ENCODE measurements at regions not wholly inside any gene's neighbourhood (a gene's known extent, or its start where the extent isn't known, plus 50 kb on each side); places are given as distances from the start of the nearest gene placed in this dataset.
"Not testable (repeated sequence)": the region's sequence is repeated elsewhere in the genome, so short reads cannot be mapped to it uniquely, and the experiment has no call there.

- no peak for DNase-seq
Measured at GRCh38 chr4:84378983-84379382, 120.1 kb downstream of the NKX6-1 start.

GRCh38 chr4:84378356-84378755 is 120.7 kb downstream of the NKX6-1 start:
- DNase-seq: no peak

DNA sequence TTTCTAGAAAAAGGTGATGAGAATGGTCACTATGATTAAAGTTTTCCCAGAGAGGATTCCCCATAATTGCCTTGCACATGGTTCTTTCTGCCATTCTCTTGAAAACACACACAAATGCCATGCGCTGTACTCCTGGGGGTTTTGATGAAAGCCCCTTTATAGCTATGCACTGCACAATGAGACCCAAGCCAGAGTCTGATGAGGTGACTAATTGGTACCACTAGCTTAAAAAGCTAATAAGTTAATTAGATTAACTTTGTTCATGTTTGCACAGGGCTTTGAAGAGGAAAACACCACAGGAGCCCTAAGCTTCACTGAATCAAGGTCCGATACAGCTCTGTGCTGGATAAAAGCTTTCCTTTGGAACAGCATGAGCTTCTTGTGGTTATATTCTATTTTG is 132.2 kb downstream of the NKX6-1 start:
- no peak for DNase-seq

- no peak for DNase-seq
Measured at GRCh38 chr4:84366161-84366560, 132.9 kb downstream of the NKX6-1 start.

DNA sequence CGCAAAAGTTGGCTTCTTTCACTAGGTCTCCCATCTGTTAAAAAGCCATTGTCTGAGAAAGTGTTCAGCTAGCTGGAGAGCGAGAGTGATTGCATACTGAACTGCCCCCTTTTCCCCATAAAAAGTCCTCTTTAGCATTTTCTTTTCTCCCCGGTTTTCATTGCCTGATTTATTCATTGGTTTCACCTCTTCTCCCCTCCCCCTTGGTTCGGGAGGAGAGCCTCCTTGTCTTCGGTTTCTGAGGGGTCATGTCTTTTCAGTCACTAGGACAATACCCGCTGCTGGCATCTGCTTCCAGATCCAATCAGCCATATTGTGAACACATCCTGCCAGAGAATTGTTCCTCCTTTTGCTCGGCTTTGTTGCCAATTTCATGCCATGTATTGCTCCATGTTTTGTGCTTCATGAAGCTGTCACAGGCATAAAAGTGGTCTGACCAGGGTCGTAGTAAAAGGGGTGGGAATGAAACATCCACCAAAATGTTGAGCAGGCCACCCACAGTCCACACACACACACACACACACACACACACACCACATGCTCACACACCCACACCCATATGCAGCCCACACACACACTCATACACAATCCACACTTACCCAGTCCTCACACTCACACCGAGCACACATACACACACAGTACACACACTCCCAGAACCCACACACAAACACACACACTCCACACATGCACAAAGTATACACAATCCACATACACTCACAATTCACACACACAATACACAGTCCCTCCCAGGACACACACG is 136.0 kb downstream of the NKX6-1 start:
- DNase-seq: no peak

DNA sequence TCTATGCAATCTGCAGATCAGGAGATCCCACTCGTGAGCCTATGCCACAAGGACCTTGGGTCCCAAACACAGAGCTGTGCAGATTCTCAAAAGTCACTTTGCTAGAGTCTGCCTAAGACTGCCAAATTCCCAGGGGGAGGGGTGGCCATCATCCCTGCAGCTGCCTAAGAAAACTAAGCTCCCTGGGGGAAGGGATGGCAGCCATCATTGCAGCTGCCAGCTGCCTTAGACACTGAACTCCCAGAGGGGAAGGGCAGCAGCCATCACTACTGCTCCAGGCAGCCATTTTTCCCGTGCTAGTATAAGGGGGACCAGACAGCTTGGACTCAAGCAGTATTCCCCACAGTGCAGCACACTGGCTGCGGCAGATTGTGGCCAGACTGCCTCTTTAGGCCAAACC is 156.9 kb downstream of the NKX6-1 start:
- no peak for DNase-seq

DNA sequence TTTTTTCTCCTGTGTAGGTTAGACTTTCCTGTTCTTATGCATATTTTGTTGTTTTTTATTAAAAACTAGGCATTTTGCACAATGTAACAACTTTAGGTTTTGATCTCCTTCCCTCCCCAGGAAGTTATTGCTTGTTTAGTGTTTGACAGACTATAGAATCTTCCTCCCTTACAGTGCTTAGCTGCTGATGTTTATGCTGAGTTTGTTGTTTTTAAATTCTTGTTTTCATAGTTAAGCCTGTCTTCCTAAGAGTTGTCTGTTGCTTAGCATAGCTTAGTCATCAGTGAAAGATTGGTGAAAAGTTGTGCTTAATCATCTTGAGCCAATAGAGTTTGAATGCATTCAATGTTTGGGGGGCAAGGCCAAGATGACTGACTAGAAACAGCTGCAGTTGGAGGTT is 157.5 kb downstream of the NKX6-1 start:
- no peak for DNase-seq

DNA sequence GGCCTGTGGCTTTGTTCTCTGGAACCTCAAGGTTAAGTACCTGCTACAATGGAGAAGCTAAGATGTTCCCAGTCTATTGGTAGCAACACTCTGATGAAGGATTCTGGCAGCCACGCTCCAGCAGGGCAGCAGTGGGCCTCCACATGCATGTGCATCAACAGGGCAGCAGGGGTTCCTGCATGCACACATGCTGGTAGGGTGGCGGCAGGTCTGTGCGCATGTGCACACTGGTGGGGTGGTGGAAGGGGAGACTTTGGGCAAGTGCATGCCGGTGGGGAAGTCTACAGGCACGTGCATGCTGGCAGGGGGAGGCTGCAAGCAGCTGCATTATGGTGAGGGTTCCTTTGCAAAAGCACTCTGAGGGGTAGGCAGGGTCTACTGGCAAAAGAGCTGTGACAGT is 160.7 kb downstream of the NKX6-1 start:
- DNase-seq: no peak

DNA sequence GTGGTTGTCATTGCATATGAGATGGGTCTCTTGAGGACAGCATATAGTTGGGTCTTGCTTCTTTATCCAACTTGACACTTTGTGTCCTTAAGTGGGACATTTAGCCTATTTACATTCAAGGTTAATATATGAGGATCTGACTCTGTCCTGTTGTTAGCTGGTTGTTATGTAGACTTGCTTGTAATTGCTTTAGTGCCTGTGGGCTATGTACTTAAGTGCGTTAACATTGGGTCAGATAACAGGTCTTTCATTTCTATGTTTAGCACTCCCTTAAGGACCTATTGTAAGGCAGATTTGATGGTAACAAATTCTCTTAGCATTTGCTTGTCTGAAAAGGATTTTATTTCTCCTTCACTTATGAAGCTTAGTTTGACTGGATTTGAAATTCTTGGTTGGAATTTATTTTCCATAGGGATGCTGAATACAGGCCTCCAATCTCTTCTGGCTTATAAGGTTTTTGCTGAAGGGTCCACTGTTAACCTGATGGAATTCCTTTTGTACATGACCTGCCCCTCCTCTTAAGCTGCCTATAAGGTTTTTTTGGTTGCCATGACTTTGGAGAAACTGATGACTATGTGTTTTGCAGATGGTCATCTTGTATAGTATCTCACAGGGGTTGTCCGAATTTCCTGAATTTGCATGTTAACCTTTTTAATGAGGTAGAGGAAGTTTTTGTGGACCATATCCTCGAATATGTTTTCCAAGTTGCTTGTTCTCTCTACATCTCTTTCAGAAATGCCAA is 162.0 kb downstream of the NKX6-1 start:
- no peak for DNase-seq

- DNase-seq: no peak
Measured at GRCh38 chr4:84327526-84327925, 171.6 kb downstream of the NKX6-1 start.

DNA sequence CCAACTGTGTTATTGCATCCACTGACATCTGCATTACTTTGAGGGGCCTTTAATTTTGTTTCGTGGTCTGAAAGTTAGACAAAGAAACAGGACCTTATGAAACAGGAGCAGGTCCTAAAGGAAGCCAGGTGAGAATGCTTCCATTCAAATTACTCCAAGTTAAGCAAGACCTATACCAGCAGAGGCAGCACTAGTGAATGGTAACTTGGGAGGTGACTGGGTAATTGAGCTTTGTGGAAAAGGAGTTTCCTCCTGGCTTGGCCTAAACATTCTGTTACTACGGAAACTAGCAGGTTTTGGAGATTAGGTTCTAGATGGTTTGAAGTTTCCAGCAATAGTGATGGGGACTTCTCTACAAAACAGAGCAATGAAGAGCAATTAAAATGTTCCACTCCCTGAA is 173.5 kb downstream of the NKX6-1 start:
- no peak for DNase-seq

DNA sequence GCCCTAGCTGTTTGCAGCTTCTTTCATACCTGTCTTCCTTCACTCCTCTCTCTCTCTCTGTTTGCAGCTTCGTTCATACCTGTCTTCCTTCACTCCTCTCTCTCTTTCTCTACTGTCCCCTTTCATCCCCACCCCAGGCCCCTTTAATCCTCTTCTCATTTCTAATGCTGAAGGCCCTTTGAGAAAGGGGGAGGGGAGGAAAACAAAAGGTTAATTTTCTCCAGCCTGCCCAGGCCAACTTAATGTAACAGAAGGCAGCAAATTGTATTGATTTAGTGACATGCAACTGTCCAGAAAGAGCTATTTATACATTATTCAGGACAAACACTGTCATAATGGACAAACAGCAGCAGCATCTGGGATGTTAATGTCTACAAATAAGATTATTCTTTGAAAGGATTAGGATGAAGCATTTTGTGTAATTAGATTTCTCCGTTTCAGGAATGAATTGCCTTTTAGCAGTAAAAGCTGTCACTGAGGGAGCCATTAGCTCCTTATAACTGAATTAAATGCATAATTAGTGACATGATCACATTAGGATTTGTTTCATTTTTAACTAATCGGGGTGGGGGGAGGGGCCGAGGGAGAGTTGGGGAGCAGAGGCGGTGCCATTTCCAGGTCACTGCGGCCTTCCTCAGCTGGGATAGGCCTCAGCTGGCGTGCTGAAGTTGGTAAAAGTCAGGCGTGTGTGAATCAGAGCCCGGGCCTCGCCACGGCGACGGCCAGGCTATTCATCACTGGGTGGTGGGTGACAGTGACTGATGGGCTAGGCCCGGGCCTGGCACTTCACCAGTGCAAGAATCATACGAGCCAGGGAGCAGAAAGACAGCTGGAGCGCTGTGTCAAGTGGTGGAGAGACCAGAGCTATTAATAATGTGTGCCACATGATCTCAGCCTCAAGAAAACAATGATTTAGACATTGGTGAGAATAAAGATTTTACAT is 174.5 kb downstream of the NKX6-1 start:
- no peak for DNase-seq

- DNase-seq: no peak
Measured at GRCh38 chr4:84319124-84319523, 180.0 kb downstream of the NKX6-1 start.

GRCh38 chr4:84317513-84317912 is 181.6 kb downstream of the NKX6-1 start:
- no peak for DNase-seq

DNA sequence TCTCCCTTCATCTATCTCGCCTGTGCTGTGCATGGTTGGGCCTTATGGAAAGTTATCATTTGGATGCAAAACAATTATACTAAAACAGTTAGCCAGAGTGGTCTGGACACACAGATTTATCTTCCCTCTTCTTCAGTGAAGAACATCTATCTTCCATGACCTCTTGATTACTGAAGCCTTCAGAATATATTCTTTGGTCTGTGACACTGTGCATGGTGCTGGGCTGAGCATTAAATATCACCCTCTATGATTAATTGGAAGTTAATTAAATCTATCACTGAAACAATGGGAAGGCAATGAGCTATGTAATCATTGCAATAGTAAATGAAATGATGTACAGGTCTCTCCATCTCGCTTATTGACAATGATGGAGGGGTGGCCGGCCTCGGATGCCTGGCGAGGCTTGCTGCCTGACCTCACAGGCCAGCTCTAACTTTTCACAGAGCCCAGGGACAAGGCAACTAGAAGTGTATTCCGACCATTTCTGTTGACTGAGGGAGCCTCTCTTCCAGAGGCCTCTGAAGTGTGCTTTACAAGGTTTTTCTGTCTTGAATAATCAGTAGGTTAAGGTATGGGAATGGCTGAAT is 186.6 kb downstream of the NKX6-1 start:
- DNase-seq: no peak

GRCh38 chr4:84309191-84309590 is 189.9 kb downstream of the NKX6-1 start:
- no peak for DNase-seq

- not testable (repeated sequence) for DNase-seq
Measured at GRCh38 chr4:84298719-84299254, 200.3 kb downstream of the NKX6-1 start.

- no peak for DNase-seq
Measured at GRCh38 chr4:84298023-84298718, 200.9 kb downstream of the NKX6-1 start.

- DNase-seq: no peak
Measured at GRCh38 chr4:84291969-84292368, 207.1 kb downstream of the NKX6-1 start.

DNA sequence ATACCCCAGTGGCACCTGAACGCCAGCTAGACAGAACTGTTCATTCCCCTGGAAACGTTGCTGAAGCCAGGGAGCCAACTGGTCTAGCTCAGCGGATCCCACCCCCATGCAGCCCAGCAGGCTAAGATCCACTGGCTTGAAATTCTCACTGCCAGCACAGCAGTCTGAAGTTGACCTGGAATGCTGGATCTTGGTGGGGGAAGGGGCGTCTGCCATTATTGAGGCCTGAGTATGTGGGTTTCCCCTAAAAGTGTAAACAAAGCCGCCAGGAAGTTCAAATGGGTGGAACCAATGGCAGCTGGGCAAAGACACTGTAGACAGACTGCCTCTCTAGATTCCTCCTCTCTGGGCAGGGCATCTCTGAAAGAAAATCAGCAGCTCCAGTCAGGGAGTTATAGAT is 213.0 kb downstream of the NKX6-1 start:
- DNase-seq: no peak

DNA sequence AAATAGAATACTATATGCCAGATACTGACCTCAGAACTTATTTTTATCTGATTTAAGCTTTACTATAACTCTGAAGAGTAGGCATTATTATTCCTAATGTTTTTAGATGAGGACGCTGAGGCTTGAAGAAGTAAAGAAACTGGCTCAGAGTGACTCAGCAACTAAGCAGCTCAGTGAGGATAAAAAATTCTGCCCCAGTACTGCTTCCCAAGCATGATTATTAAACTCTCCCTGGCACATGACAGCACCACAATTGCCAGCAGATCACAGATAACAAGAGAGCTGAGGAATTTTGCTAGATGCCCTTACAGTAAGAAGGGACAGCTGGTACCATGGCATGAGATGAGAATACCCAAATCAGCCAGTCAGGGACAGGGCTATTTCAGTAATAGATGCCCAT is 219.4 kb downstream of the NKX6-1 start:
- DNase-seq: no peak

DNA sequence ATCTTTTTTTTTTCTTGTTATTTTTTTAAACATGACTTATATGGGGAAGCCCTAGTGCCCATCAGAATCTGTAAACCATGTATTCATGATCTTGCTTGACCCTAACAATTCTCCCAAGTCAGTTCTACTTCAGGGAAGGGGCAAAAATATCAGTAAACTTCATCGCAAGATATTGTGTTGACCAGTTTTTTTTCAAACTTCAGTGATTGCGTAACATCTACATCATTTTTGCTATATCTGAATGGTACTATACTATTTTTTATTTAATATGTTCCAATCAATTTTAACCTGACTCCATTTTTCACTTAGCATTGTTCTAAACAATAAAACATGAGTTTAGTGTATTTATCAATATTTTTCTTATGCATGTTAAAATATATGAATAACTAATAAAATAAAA is 221.2 kb downstream of the NKX6-1 start:
- no peak for DNase-seq

Measured in NCI-H1092 treated with DMSO at 0.1 percent for 48 hours (cell line).